ENCODE measurements at regions not wholly inside any gene's neighbourhood (a gene's known extent, or its start where the extent isn't known, plus 50 kb on each side); places are given as distances from the start of the nearest gene placed in this dataset.
A peak's percentile ranks its signal among the peaks of the same experiment; 100 is the strongest.

DNA sequence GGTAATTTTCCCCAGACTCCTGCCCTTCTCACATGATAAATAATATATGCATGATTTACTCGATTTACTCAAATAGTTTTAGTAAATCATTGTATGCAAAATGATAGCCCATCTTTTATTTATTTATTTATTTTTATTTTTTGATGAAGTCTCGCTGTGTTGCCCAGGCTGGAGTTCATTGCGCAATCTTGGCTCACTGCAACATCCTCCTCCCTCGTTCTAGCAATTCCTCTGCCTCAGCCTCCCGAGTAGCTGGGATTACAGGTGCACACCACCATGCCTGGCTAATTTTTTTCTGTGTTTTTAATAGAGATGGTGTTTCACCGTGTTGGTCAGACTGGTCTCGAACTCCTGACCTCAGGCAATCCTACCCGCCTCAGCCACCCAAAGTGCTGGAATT lies 343.8 kb upstream of the PLSCR5 start:
- no peak for DNase-seq
- intact Hi-C loops (cut with DNase I) = no loop called here

- no peak for DNase-seq
- intact Hi-C loops (cut with DNase I) = no loop called here
These were observed 343.0 kb upstream of the PLSCR5 start for GRCh38 chr3:146948186-146948585.

- intact Hi-C loops (cut with DNase I) = no loop called here
- no peak for DNase-seq
These were observed 324.6 kb upstream of the PLSCR5 start for GRCh38 chr3:146929696-146930095.

DNA sequence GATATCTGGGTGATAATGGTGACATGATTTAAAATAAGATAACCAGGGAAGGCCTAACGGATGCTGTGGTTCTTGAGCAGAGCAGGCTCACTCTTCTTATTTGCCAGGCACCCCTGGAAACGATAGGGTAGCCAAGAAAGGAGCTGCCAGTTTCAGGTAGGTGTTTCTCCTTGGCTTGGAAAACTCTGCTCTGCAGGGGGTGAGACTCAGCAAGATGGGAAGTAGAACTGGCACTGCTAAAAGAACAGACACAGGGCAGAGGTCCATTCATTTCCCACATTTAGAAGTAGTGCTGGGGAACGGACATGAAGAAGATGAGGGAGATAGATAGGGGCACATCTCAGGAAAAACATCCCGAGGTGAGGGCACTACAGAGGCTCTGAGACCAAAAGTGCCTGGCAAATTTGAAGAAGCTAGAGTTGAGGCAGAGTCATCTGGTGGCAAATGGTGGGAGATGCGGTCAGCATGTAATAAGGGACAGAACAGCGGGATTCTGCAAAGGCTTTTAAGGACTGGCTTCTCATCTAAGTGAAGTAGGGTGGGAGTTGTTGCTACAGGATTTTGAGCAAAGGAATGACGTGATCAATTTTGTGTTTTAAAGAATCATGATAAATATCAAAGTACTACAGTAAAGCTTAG lies 323.4 kb upstream of the PLSCR5 start:
- DNase-seq = no peak
- intact Hi-C loops (cut with DNase I) = no loop called here

GRCh38 chr3:146921693-146922092 lies 316.5 kb upstream of the PLSCR5 start:
- intact Hi-C loops (cut with DNase I) = no loop called here
- no peak for DNase-seq

DNA sequence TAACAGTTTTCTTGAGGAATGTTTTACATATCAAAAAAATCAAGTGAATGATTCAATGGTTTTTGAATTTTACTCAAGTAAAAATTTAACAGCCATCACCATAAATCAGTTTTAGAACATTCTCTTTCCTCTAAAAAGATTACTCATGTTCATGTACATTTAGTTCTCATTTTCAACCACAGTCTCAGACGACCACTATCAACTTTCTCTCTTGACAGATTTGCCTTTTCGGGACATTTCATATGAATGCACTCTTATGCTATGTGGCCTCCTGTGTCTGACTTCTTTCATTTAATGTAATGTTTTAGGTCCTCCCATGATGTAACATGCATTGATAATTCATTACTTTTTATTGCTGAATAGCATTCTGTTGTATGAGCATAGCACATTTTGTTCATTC lies 309.3 kb upstream of the PLSCR5 start:
- intact Hi-C loops (cut with DNase I) = no loop called here

GRCh38 chr3:146912241-146913015 lies 307.3 kb upstream of the PLSCR5 start:
- DNase-seq = no peak
- intact Hi-C loops (cut with DNase I) = no loop called here

More for the DNA sequence above, 309.3 kb upstream of the PLSCR5 start:
- DNase-seq = no peak

- intact Hi-C loops (cut with DNase I) = no loop called here
- DNase-seq = no peak
These were observed 298.8 kb upstream of the PLSCR5 start for GRCh38 chr3:146903927-146904326.

- no peak for DNase-seq
- intact Hi-C loops (cut with DNase I) = no loop called here
These were observed 294.0 kb upstream of the PLSCR5 start for GRCh38 chr3:146899171-146899570.

GRCh38 chr3:146896711-146897110 lies 291.6 kb upstream of the PLSCR5 start:
- DNase-seq = no peak
- intact Hi-C loops (cut with DNase I) = no loop called here

DNA sequence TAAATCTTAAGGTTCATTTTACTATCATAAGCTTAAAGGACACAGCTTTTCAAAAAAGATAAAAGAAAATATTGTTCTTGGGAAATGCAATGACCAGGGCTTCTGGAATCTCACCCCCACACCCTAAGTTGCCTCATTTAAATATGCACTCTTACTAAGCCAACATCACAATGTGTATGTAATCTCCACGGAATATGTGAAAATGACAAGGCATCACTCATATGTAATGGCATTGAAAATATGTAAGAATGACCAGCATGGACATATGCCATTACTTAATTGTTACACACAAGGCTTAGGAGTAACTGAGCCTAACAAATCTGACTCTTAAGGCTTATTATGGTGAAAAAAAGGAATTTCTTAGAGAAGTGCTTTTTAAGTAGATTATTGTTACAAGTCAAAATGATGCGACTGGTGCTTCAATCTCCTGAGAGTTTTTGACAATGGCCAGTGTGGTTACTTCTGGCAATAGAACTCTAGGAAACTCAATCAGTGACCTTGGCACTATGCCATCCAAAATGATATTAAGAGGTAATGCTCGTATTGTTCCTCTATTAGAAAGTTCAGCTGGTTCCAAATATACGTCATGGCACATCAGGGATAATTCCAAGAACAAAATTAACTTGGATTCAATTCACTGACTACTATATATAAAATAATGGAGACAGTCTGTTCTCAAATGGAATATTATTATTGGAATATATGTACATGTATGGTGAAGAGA lies 290.0 kb upstream of the PLSCR5 start:
- DNase-seq = no peak
- intact Hi-C loops (cut with DNase I) = no loop called here

DNA sequence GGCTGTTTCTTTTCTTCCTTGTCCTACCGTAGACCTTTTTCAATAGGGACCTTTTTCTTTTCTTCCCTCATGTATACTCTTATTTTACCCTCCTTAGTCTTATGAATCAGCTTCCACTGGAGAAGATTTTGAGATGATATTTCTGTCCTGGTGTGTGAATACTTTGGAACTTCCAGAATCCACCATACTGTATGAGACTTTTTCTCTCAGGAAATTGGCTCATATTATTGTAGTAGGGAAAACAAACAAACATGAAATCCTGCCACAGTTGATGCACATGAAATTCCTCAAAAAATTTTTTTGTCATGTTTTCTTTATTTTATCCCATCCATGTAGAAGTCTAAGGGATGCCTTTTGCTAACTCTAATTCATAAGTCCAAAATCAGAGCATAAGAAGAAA lies 289.3 kb upstream of the PLSCR5 start:
- DNase-seq = no peak
- intact Hi-C loops (cut with DNase I) = no loop called here

- intact Hi-C loops (cut with DNase I) = no loop called here
- DNase-seq = no peak
These were observed 286.9 kb upstream of the PLSCR5 start for GRCh38 chr3:146892041-146892440.

DNA sequence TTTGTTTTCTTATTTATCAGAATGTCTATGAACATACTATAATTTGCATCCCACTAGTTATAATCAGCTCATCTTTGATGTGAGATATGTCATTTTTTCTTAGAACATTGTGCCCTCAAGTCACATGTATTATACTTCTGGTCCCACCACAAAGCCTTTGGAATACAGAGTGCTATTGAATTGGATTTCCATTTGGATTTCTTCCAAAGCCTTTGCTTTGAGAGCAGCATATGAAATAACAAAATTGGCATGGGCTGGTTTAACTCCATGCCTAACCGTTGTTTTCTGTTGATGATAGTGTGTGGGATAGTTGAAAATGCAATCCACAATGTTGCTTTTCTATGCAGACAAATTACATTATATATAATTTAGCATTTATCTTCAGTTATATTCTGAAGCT lies 284.5 kb upstream of the PLSCR5 start:
- no peak for DNase-seq
- intact Hi-C loops (cut with DNase I) = no loop called here

GRCh38 chr3:146888176-146888575 lies 283.0 kb upstream of the PLSCR5 start:
- no peak for DNase-seq
- intact Hi-C loops (cut with DNase I) = no loop called here

DNA sequence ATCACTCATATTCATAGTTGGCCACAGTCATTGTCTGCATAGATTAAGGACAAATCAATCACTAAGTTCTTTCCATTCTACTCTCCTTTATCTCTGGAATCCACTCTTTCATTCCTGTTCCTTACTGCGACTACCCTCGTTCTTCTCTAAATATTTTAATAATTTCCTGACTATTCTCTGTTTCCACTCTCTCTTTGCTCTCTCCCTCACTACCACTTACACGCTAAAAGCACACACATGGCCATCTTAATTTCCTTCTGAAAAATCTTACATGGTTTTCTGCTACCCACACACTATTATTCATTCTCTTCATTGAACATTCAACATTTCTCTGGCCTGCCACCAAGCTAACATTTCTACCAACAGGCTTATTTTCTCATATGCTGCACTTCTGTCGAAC lies 279.6 kb upstream of the PLSCR5 start:
- intact Hi-C loops (cut with DNase I) = no loop called here

GRCh38 chr3:146884296-146884695 lies 279.1 kb upstream of the PLSCR5 start:
- intact Hi-C loops (cut with DNase I) = no loop called here
- DNase-seq = no peak

More for the DNA sequence above, 279.6 kb upstream of the PLSCR5 start:
- DNase-seq = no peak

DNA sequence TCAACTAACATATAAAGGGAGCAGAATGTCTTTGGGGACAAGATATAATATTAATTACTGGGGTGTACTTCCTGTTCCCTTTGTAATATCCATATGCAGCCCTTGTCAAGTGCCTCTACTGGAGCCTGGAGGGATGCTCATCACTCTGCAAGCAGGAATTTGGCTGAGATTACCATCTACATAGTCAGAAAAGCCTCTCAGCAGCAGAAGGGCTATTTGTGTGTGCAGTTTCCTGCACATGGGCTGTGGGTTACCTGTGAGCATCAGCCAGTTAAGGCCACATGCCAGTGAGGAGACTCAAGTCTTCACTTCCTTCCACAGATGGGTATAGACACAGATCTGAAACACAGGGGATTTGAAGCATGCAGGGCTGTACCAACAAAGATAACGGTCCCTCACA lies 278.1 kb upstream of the PLSCR5 start:
- intact Hi-C loops (cut with DNase I) = no loop called here
- DNase-seq = no peak

DNA sequence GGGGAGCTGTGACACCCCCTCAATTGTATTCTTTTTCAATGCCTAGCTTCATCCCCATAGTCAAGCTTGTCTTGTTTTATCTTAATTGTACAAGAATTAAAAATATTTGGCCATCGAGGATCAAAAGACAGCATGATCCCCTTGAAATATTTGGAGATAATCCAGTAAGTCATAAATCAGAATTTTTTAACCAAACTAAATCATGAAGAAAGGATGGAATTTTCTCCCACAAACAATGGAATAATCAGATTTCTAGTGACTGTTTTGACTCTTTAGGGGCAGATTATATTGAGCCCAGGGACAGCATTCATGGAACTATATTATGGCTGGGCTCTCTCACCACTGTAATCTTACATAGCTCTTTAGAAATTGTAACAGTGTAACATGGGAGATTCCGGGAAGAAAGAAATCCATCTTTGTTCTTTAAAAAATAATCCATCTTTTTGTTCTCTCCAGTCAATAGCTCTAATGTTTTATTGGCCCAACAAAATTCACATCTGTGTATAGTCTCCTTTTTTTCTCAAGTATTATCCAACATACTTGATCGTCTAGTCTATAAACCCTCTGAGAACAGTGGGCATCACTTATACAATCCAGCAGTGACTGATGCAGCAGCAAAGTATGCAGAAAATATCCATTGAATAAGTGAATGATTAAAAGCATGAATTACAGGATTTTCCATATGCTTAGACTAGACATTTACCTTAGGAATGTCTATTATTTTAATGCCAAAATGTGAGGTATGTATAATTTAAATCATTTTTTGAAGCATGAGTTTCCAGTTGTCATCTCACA lies 277.0 kb upstream of the PLSCR5 start:
- intact Hi-C loops (cut with DNase I) = no loop called here

DNA sequence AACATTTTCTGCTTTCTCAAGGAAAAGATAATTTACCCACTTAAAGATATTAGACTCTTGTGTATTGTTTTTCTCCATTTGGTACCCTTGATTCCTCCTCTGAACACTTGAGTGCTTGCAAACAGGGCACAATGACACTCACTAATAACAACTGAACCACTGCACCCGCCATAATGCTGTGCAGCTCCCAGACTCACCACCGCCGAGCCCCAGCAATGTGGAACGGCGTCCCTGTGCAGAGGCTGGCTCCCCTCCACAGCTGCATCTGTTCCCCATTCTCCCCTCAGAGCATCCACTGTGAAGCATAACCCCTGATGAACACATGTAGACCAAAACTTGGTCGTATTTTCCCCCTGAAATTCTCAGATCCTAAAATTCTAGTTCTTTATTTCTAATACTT lies 276.2 kb upstream of the PLSCR5 start:
- intact Hi-C loops (cut with DNase I) = no loop called here
- peak in 2 of 10 donors; percentile 44 to 46 for DNase-seq

More for the DNA sequence above, 277.0 kb upstream of the PLSCR5 start:
- DNase-seq = no peak

GRCh38 chr3:146873748-146874147 lies 268.6 kb upstream of the PLSCR5 start:
- DNase-seq = no peak
- intact Hi-C loops (cut with DNase I) = no loop called here
